Gastrocnemius medialis (tissue), 4 donors: ENCODE measurements at regions not wholly inside any gene's neighbourhood (a gene's known extent, or its start where the extent isn't known, plus 50 kb on each side); places are given as distances from the start of the nearest gene placed in this dataset.

Experiments used
- POLR2A ChIP-seq, 2 donors: fragments of 450-650 bp; IDR thresholded peaks; one replicate each; pipeline ENCODE4 v1.6.1; 2017; ENCODE audit warnings: antibody characterized with exemption in 2 of 2, mild to moderate bottlenecking in 2 of 2, moderate library complexity in 2 of 2
- TF ChIP-seq, protein P1 (sequence below), 5 experiments: fragments of 450-650 bp in 3 of 5; fragments of 200-600 bp in 2 of 5; sonication (generic) in 2 of 5; IDR thresholded peaks in 4 of 5; conservative IDR thresholded peaks in 1 of 5; 1 replicate in 4 of 5; 2 replicates in 1 of 5; pipeline ENCODE4 v1.5.1; 2016 to 2019; ENCODE audit warnings: antibody characterized with exemption in 5 of 5, mild to moderate bottlenecking in 3 of 5, moderate library complexity in 3 of 5

DNA sequence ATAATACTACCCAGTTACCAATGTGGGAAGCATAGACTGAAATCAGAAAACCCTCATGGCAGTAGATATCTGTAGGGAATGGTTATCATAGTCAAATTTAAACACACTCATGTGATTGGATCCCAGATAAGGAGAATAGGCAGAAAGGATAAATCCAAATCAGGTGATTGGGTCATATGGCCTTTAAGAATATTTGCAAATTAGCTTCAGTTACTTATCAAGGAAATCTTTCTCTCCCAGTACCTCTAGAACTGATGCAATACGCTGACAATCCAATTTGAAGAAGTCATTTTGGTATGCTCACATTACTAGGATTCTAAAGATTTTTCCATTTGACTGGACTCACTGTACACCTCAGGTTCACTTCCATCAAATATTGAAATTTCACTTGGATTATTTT lies 87.7 kb upstream of the MNS1 start:
- TF ChIP-seq, protein P1, sequence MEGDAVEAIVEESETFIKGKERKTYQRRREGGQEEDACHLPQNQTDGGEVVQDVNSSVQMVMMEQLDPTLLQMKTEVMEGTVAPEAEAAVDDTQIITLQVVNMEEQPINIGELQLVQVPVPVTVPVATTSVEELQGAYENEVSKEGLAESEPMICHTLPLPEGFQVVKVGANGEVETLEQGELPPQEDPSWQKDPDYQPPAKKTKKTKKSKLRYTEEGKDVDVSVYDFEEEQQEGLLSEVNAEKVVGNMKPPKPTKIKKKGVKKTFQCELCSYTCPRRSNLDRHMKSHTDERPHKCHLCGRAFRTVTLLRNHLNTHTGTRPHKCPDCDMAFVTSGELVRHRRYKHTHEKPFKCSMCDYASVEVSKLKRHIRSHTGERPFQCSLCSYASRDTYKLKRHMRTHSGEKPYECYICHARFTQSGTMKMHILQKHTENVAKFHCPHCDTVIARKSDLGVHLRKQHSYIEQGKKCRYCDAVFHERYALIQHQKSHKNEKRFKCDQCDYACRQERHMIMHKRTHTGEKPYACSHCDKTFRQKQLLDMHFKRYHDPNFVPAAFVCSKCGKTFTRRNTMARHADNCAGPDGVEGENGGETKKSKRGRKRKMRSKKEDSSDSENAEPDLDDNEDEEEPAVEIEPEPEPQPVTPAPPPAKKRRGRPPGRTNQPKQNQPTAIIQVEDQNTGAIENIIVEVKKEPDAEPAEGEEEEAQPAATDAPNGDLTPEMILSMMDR (IDR thresholded peaks at IDR 0.05 in 4 of 5, conservative IDR thresholded peaks at IDR 0.05 in 1 of 5), result no peak
- no peak for TF ChIP-seq POLR2A (IDR thresholded peaks at IDR 0.05)
